ENCODE measurements at regions not wholly inside any gene's neighbourhood (a gene's known extent, or its start where the extent isn't known, plus 50 kb on each side); places are given as distances from the start of the nearest gene placed in this dataset.

DNA sequence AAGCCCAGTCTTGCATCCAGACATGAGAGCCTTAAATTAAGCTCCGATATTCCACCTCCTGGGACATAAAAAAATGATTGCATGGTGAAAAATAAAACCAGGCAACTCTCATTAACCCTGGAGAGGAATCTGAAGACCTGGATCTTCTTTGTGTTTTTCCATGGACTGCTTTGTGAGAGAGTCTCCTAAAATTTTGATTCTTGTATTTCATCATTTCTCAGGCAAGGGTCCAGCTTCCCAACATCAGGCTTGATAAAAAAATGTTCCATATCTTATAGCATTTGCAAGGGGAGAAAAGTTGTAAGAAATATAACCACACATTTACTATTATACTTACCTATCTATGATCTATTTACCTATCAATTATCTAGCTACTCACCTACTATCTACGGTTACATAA is 327.5 kb upstream of the SPHKAP start:
- TF ChIP-seq POLR2A (IDR thresholded peaks at IDR 0.05; ENCODE audit: low read length) (no peak), GATA1 (IDR thresholded peaks at IDR 0.05; ENCODE audit: low read depth, low read length) (no peak)
